GM23338 (cell line): ENCODE measurements at regions not wholly inside any gene's neighbourhood (a gene's known extent, or its start where the extent isn't known, plus 50 kb on each side); places are given as distances from the start of the nearest gene placed in this dataset.

ENCODE experiments used
- CREB1 ChIP-seq: fragments of 250-450 bp; sonication (Bioruptor Pico); IDR thresholded peaks from 2 replicates; pipeline ENCODE4 v1.5.0; 2020; ENCODE audit warnings: low read depth, mild to moderate bottlenecking, moderate library complexity
- CTCF ChIP-seq, 2 experiments: fragments of 200-600 bp in 1 of 2; sonication (generic) in 1 of 2; conservative IDR thresholded peaks; 2 replicates each; pipeline versions ENCODE4 v1.5.1 to v1.6.1; 2016 to 2017; ENCODE audit warnings: antibody characterized with exemption in 2 of 2, low read depth in 2 of 2, mild to moderate bottlenecking in 2 of 2, moderate library complexity in 1 of 2
- ETS1 ChIP-seq: IDR thresholded peaks from 2 replicates; pipeline ENCODE4 v1.6.1; 2016; ENCODE audit warnings: antibody characterized with exemption
- EZH2 ChIP-seq: fragments of 200-600 bp; sonication (generic); IDR thresholded peaks from one replicate; pipeline ENCODE4 v1.8.0; 2017; ENCODE audit warnings: antibody characterized with exemption, mild to moderate bottlenecking, low read depth; ENCODE audit not compliant: unreplicated experiment
- EZH2phosphoT487 ChIP-seq: fragments of 200-600 bp; sonication (generic); IDR thresholded peaks from one replicate; pipeline ENCODE4 v1.8.1; 2018; ENCODE audit warnings: antibody characterized with exemption; ENCODE audit not compliant: unreplicated experiment
- JUNB ChIP-seq: IDR thresholded peaks from one replicate; pipeline ENCODE4 v1.6.1; 2016; ENCODE audit warnings: antibody characterized with exemption; ENCODE audit not compliant: unreplicated experiment
- REST ChIP-seq: IDR thresholded peaks from one replicate; pipeline ENCODE4 v1.6.1; 2018; ENCODE audit warnings: antibody characterized with exemption; ENCODE audit not compliant: unreplicated experiment
- STAT1 ChIP-seq: IDR thresholded peaks from one replicate; pipeline ENCODE4 v1.6.1; 2016; ENCODE audit warnings: antibody characterized with exemption; ENCODE audit not compliant: unreplicated experiment
- ZNF462 ChIP-seq: fragments of 250-450 bp; sonication (Bioruptor Pico); IDR thresholded peaks from 2 replicates; pipeline ENCODE4 v1.5.0; 2020; ENCODE audit warnings: mild to moderate bottlenecking, moderate library complexity

GRCh38 chr3:83655083-83655482, 1303.7 kb upstream of the CADM2 start (continued):
- TF ChIP-seq ZNF462 (CRISPR knock-in tag) (no peak), REST (no peak), JUNB (no peak), STAT1 (no peak), CREB1 (CRISPR knock-in tag) (no peak), CTCF (conservative IDR thresholded peaks at IDR 0.05; ENCODE audit: low read depth in 2 of 2) (no peak), EZH2 (no peak), EZH2phosphoT487 (no peak), ETS1 (no peak)
